LHCN-M2 (cell line): ENCODE measurements at regions not wholly inside any gene's neighbourhood (a gene's known extent, or its start where the extent isn't known, plus 50 kb on each side); places are given as distances from the start of the nearest gene placed in this dataset.

Experiments
- DNase-seq: peaks from one replicate; pipeline ENCODE4 v3.0.0-alpha.2; 2012; ENCODE audit warnings: low read depth

DNA sequence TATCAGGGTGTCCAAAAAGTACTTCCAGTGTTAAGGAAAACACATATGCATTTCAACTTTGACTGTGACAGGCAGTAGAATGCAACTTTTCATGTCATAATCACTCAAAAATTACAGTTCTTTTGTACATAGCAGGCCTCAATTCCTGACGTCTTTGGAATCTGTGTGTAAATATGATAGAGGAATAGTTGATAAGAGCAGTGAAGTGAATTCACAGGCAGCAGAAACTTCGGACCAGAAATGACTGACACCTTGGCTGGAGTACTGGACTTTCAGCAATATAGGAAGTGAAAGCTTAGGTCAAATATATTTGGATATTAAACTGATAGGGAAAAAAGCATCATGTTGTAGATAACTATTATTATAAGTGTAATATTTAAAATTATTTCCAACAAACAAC lies 1741.2 kb upstream of the PCDH20 start:
- DNase-seq: no peak

DNA sequence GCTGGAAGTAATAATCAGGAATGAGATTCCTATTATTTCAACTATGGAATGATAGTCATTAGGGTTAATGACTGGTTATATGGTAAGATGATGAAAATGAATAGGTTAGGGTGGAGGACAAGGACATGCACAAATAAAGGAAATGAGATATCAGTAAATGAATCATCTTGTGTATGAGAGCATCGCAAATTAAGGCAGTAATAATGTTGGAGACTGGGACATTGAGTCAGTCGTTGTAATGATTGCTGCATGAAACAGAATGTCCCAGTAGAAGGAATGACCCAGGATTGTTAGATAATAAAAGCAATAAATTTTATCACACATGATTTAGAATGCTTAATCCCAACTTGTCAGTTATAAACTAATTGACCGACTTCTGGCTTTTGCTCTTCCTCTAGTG lies 1733.7 kb upstream of the PCDH20 start:
- no peak for DNase-seq

DNA sequence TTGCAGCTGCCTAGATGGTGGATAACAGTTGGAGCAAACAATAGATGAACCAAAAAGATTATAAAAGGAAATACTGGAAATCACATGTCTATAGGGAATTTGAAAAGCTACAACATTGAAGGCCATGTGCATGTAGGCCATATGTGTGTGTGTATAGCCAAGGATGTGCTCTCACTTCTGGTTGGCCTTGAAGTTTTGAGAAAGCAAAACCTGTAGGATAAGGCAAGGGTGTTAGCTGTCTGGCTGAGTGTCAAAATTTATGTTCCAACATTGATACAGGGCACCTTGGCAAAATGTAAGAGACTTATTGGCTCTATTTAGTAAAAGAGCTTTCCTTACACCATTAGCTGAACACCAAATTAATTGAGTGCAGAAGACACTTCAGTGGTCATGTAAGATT lies 1723.6 kb upstream of the PCDH20 start:
- DNase-seq: no peak

DNA sequence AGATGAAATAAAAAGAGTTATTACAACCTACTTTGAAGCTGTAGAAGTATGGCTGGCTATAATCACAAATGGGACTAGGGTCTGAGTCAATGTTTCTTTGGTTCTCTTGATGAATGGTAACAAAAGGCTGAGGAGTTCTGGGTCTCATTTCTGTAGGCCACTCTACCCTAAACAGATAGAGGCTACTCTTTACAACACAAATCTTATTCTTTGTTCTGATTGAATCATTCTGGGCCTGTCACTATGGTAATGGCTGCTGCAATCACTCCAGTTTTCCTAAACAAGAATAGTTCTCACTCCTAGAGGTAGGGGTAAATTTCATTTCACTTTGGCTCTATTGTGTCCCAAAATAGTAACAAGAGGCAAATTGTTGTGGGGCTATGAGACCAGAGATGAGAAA lies 1714.3 kb upstream of the PCDH20 start:
- no peak for DNase-seq

DNA sequence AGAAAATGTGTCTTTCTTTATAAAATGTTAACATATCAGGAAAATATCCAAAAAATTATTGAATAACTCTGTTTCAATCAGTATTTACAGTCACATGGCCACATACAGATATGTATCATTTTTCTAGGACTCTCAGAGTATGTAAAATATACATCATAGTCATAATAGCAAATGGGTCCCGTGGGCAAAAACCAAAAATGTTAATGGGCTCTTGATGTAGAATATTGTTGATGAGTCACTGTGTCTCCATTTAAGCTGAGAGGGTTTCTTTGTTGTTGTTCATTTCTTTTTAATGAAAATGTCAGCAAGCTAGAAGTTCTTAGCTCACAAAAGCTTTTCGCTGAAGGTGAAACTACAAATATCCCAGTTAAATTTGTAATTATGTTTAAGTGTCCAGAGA lies 1713.1 kb upstream of the PCDH20 start:
- DNase-seq: no peak

DNA sequence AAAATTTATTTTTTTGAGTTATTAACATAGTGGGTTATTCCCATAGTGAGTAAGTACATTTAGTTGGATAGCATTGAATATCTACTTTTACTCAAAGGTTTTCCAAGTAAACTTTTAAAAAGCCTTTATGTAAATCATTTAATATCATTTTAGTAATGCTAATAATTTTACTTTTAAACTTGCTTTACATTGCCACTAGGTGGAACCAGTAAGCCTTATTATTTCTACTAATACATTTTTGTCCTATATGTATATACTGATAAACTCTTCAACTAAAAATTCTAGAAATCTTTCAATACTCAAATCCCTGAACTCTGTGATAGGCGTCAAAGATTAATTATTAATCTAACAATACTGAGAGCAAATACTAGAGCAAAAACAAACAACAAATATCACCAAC lies 1709.2 kb upstream of the PCDH20 start:
- DNase-seq: peak; percentile 11

DNA sequence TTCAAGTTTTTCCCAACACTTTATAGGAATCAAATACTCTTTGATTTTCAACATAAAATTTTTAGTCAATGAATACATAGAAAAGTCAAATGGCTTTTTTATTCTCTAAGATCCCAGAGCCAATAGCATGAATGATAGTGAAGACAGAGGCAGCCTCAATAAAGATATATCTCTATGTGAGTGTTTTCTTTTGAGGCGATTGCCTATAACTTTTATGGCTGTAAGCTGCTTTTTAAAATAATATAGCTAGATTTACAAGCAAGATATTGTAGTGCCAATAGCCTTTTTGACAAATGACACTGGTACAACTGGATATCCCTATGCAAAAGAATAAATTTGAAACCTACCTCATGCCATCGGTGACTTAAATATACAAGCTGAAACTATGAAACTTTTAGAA lies 1705.2 kb upstream of the PCDH20 start:
- no peak for DNase-seq

DNA sequence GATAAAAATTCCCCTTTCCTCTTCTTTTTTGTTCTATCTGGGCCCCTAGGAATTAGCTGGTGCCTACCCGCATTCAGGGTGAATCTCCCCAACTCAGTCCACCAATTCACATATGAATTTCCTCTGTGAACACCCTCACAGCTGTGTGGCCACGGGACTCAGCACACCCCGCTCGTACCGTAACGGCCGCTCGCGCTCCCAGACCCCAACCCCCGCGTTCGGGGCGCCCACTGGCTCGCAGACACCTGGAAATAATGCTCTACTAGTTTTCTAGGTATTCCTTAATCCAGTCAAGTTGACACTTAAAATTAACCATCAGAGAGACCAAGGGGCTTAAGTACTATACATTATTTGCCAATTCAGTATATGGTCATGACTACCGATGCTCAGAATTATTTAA lies 1702.1 kb upstream of the PCDH20 start:
- no peak for DNase-seq

DNA sequence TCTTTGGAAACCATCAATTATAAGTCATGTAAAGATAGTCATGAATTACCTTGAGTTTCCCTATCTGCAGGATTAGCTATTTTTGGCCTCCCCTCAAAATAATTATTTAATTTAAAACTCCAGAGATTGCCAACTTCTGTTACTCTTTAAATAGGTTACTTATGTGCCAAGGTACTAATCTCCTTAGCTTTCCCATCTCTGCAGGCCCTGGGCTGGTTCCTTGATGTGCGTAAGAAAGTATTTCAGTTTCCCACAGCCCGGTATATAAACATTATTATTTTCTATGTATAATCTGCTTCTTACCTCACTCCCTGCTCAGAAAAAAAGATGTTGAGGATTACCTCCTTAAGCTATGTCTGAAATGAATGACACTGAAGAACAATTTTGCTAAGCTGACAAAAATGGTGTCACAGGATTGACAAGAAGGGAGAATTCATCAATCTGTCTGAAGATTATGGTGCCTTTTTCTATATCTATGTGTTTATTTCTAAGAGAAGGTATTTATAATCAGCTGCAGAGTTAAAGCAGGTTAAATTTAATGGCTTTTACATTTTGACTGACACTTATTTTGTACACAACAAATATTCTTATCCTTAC lies 1697.2 kb upstream of the PCDH20 start:
- DNase-seq: no peak

DNA sequence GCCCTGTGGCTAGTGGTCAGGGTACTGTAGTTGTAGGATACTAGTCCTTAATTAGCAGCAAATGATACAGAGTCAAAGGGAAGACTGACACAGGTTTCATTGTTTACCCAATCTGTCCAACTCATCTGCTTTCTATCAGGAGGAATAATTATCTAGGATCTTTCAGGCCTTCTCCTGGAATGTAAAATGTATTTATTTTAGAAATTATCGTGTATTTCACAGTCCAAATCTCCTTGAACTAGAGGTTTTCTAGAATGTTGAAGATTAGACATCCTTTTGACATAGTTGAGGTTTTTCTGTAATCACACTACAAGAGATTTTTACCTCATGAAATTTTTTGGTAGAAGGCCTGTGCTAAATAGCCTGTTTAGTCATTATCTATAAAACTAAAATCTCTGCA lies 1694.8 kb upstream of the PCDH20 start:
- DNase-seq: no peak

DNA sequence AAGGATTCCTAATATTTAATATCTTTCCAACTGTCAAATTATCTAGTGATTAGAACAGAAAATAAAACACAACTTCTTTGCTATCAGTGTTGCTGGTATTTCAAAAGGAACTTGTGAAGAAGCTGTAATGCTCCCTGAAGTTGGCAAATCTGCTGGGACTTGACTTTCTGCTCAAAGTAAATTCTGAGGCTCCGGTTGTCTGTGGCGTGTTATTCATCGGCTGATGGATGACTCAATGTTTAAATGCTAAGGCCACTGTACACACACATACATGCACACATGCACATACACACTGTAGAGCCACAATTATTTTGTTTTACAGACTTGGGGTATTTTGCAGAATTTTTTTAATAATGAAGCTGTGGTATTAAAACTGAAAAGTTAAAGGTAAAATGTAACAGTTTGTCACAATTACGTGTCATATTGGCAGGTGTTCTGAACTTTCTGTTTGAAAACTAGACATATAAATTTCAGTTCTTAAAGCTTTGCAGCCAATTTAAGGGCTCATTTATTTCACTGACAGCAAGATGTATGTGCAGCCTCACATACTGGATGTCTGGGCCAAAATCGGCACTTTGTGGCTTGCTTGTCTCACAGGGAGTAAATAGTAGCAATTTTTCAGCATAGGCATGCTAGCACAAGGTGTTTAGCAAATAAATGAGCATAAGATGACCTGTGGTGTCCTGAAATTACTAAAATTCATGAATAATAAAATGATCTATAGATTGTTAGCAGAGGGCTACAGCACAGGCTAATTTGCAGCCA lies 1691.7 kb upstream of the PCDH20 start:
- no peak for DNase-seq

DNA sequence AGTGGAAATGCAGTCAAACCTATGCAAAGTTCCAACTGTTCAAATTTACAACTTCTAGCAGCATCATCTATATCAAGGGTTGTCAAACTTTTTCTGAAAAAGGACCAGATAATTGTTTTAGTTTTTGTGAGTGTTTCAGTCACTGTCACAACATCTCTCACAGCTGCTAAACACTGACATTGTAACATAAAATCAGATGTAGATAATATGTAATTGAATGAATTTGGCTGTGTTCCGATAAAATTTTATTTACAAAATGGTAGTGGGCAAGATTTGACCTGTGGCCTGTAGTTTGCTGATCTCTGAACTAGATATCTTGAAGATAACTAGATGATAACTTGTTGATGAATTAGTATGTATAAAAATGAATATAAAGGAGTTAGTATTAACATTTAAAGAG lies 1679.1 kb upstream of the PCDH20 start:
- DNase-seq: no peak

DNA sequence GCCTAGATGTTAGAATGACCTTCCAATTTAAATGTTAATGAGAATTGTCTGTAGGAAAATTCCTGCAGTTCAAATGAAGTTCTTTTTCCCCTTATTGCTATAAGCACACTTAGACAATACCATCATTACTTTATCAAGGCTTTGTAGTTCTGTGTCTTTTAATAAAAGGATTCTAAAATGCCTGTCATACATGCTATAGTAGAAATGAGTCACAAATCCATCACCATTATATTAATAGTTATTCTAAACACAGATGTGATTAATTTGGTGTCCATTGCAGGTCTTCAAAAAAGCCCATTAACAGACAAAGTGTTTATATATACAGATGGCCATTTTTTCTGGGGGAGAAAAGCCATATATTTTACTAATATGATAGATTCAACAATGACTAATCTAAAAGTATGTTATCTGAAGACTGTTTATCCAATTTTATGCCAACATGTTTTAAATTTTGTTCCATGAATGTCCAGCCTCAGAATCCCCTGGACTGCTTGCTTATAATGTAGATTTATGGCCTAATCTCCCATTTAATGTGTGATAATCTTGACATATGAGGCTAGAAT lies 1678.3 kb upstream of the PCDH20 start:
- no peak for DNase-seq

DNA sequence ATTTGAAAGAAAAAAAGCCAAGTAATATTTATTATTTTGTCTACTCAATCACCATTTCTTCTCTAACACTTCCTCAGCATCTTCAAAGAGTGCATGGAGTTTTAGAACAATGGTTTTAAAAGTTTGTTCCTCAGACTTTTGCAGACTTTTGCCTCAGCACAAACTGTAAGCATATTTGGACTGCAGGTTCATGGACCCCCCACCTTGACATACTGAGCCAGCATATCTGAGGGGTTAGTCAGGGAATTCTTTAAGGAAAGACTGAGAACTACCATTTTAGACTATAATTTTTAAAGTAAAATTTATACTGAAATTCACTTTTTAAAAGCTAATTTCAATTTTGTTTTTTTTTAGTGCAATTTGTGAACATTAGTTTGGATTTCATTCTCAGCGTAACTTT lies 1676.8 kb upstream of the PCDH20 start:
- DNase-seq: no peak

DNA sequence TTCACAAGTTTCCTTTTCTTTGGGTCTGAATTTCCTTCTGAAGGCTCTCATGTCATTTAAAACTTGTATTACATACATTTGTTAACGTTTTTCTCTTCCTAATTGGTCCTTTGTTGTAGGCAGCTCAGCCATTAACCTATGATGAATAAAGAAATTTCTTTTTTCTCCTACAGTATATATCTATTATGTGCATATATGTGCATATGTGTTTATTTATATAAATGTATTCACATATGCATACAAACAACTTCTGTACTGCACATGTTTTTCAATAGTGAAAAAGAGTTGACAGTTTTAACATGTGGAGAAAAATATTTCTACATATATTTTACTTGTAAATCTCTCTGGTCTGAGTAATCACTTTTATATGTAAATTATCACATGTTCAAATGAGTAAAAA lies 1674.9 kb upstream of the PCDH20 start:
- DNase-seq: no peak

DNA sequence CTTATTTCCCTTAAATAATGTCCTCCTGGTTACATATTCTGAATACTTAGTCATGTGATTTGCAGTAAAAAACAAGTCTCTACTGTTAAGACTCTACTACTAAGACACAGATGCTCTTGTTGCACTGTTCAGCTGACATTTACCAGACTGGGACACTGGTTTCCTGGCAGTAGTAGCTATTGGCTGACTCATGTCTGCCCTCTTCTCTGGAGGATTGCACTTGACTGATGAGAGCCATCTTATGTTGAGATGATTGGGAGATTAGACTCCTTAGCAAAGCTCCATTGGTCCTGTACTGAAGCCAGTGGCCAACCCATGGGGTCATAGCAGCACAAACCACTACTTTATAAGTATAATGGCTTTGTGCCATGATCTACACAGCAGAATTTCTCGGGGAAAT lies 1672.6 kb upstream of the PCDH20 start:
- no peak for DNase-seq

DNA sequence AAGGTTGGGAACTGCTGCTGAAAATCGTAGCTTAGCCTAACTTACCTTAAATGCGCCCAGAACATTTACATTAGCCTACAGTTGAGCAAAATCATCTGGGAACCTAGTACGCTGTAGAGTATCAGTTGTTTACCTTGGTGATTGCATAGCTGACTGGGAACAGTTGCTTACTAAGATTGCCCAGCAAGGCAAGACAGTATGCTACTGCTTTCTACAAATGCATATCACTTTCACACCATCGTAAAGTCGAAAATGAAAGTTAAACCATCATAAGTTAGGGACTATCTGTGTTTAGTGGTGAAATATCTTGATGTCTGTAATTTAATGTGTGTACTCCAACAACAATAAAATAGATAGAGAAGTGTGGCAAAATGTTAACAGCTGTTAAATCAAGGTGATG lies 1670.6 kb upstream of the PCDH20 start:
- DNase-seq: no peak

DNA sequence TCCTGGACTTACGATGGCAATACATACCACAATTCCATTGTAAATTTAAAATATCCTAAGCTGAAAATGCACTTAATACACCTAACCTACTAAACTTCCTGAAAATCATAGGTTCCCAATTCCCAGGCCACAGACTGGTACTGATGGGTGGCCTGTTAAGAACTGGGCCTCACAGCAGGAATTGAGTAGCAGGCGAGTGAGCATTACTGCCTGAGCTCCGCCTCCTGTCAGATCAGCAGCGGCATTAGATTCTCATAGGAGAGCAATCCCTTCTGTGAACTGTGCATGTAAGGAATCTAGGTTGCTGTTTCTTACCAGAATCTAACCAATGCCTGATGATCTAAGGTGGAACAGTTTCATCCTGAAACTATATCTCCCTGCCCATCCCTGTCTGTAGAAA lies 1670.2 kb upstream of the PCDH20 start:
- no peak for DNase-seq

DNA sequence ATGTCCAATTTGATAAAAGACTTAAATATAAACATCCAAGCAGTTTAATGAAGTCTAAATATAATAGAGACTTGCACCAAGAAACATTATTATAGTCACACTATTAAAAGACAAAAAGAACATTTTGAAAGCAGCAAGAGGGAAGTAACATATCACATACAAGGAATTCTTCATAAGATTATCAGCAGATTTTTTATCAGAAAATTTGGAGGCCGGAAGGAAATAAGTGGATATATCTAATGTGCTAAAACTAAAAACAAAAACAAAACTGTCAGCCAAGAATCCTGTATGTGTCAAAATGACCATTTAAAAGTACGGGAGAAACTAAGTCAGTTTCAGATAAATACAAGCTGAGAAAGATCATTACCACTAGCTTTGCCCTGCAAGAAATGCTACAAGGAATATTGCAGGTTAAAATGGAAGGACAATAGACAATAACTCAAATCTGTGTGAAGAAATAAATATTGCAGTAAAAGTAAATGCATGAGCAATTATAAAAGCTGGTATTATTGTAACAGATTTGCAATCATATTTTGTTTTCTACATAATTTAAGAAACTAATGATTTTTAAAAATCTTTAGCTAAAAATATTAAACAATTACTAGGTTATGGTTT lies 1665.9 kb upstream of the PCDH20 start:
- DNase-seq: no peak

DNA sequence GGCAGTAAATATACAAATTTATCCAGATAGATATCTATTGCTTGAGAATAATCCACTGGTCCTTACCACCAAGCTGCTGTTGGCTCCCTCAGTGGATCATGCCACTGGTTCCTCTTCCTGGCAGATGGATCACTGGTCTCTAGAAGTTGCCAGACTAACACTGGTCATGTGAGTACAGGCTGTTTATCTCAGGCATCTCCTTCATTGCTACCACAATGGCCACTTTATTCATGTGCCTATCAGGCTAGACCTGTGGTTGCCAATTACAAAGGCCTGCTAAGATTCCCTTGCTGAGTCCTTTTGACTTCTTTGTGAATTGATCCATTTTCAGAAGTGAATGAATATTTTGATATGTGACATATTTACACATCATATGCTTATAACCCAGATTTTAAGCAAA lies 1659.5 kb upstream of the PCDH20 start:
- no peak for DNase-seq

DNA sequence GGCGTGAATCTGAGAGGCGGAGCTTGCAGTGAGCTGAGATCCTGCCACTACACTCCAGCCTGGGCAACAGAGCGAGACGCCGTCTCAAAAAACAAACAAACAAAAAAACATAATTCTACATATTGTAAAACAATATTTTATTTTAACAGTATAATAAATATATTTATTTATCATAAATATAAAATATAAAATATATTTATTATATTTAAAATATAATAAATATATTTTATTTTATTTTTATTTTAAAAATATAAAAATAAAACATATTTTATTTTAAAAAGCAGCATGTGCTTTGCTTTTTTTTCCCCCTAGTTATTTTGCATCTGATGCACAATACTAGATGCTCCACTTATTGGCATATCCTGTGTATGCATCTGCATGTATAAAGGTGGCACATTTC lies 1634.6 kb upstream of the PCDH20 start:
- DNase-seq: no peak

DNA sequence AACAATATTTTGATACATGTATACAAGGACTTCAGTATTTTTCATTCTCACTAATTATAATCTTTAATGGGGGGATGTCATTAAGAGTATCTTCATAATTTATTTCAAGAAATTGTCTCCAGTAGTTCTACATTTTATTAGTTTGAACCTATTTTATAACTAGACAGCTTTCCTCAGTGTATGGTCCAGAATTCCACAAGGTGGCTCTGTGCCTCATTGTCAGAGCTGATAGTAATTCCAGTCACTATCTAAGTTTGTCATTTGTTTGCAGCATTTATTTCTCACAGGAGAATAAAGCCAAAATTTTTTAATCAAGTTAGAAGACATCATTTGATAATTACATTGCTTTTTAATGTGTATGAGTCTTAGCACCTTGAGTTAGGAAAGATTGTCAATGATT lies 1633.0 kb upstream of the PCDH20 start:
- DNase-seq: no peak
